ENCODE measurements at regions not wholly inside any gene's neighbourhood (a gene's known extent, or its start where the extent isn't known, plus 50 kb on each side); places are given as distances from the start of the nearest gene placed in this dataset.
"Not testable (repeated sequence)": the region's sequence is repeated elsewhere in the genome, so short reads cannot be mapped to it uniquely, and the experiment has no call there.

- Histone ChIP-seq H3K4me1 (ENCODE audit: control insufficient read depth, insufficient read depth, low read length) (no peaks in the 10 kb centered on the region), H3K9ac (ENCODE audit: low read length) (no peak overlapping the region), H3K27me3 (ENCODE audit: control insufficient read depth, insufficient read depth, low read length) (no peaks in the 10 kb centered on the region), H3K36me3 (ENCODE audit: control insufficient read depth, insufficient read depth, low read length) (no peaks in the 10 kb centered on the region), H3K27ac (ENCODE audit: low read depth, low read length) (no peak overlapping the region), H3K4me3 (ENCODE audit: low read length) (no peak overlapping the region)
These were observed 91.2 kb downstream of the RCHY1 start for GRCh38 chr4:75422998-75423397.

DNA sequence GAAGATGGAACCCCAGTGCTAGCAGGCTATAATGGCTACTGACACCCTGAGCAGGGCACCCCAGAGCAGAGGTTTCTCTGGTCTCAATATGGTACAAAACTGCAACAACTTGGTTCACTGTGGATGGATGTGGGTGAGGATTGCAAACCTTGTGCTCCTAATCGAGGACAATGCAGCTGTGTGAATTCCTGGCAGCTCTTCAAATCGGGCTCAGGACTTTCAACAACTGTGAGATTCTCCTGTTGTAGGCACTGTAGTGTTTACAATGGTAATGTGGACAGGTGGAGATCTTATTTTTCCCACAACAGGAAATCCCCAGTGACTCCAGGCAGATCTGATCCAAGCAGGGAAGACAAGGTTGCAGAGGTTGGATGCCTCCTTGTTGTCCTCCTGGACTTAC, 101.5 kb downstream of the RCHY1 start:
- no peak overlapping the region for H3K9ac ChIP-seq (ENCODE audit: low read length)
- H3K4me3 ChIP-seq (ENCODE audit: low read length) = no peak overlapping the region
- H3K27ac ChIP-seq (ENCODE audit: low read depth, low read length) = no peak overlapping the region
- no peaks in the 10 kb centered on the region for H3K4me1 ChIP-seq (ENCODE audit: control insufficient read depth, insufficient read depth, low read length)
- no peaks in the 10 kb centered on the region for H3K27me3 ChIP-seq (ENCODE audit: control insufficient read depth, insufficient read depth, low read length)
- H3K36me3 ChIP-seq (ENCODE audit: control insufficient read depth, insufficient read depth, low read length) = no peaks in the 10 kb centered on the region

DNA sequence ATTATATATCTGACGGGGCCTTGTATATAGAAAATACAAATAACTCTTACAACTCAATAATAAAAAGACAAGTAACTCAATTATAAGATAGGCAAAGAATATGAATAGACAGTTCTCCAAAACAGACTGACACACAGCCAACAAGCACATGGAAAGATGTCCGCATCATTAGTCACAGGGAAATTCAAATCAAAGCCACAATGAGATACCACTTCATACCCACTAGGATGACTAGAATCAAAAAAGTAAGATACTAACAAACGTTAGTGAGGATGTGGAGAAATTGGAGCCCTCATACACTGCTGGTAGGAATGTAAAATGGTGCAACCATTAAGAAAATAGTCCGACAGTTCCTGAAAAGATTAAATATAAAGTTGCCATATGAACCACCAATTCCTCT, 115.7 kb downstream of the RCHY1 start:
- no peaks in the 10 kb centered on the region for H3K27me3 ChIP-seq (ENCODE audit: control insufficient read depth, insufficient read depth, low read length)
- no peaks in the 10 kb centered on the region for H3K4me1 ChIP-seq (ENCODE audit: control insufficient read depth, insufficient read depth, low read length)
- H3K4me3 ChIP-seq (ENCODE audit: low read length) = no peak overlapping the region
- no peak overlapping the region for H3K9ac ChIP-seq (ENCODE audit: low read length)
- H3K36me3 ChIP-seq (ENCODE audit: control insufficient read depth, insufficient read depth, low read length) = no peaks in the 10 kb centered on the region
- no peak overlapping the region for H3K27ac ChIP-seq (ENCODE audit: low read depth, low read length)

DNA sequence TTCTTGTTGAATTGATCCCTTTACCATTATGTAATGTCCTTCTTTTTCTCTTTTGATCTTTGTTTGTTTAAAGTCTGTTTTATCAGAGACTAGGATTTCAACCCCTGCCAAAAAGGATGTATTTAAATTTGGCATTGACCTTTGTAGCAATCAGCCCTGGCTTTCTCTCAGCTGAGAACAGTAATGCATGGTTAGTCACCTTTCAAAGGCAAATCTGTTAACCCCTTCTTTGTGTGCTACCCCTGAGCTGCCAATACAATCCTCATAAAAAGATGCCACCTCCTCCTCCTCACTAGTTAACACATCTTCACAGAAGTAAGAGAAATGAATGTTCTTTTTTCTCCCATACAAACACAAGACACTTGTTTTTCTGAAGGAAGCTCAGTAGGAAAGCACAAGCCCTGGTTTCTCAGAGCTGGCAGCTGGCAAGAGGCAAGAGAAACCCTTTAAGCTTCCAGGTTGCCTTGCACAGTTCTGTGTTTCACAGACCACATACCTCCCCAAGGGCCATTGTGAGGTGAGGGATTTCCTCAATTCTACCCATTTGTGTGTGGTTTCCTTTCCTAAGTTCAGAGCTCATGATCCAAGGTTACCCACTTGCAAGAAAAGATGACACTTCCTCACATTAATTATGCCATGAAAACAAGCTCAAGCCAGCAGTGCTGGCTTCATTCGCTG, 122.6 kb downstream of the RCHY1 start:
- H3K27ac ChIP-seq (ENCODE audit: low read depth, low read length) = no peak overlapping the region
- no peak overlapping the region for H3K4me3 ChIP-seq (ENCODE audit: low read length)
- H3K9ac ChIP-seq (ENCODE audit: low read length) = no peak overlapping the region
- H3K27me3 ChIP-seq (ENCODE audit: control insufficient read depth, insufficient read depth, low read length) = no peaks in the 10 kb centered on the region
- H3K36me3 ChIP-seq (ENCODE audit: control insufficient read depth, insufficient read depth, low read length) = no peaks in the 10 kb centered on the region
- no peaks in the 10 kb centered on the region for H3K4me1 ChIP-seq (ENCODE audit: control insufficient read depth, insufficient read depth, low read length)

GRCh38 chr4:75386426-75386825, 127.8 kb downstream of the RCHY1 start:
- not testable (repeated sequence) for H3K27me3 ChIP-seq (ENCODE audit: control insufficient read depth, insufficient read depth, low read length); H3K4me1 ChIP-seq (ENCODE audit: control insufficient read depth, insufficient read depth, low read length); H3K36me3 ChIP-seq (ENCODE audit: control insufficient read depth, insufficient read depth, low read length); H3K4me3 ChIP-seq (ENCODE audit: low read length); H3K9ac ChIP-seq (ENCODE audit: low read length); H3K27ac ChIP-seq (ENCODE audit: low read depth, low read length)

GRCh38 chr4:75385106-75385505, 129.1 kb downstream of the RCHY1 start:
- Histone ChIP-seq H3K27ac (ENCODE audit: low read depth, low read length) (no peak overlapping the region), H3K36me3 (ENCODE audit: control insufficient read depth, insufficient read depth, low read length) (no peaks in the 10 kb centered on the region), H3K4me1 (ENCODE audit: control insufficient read depth, insufficient read depth, low read length) (no peaks in the 10 kb centered on the region), H3K27me3 (ENCODE audit: control insufficient read depth, insufficient read depth, low read length) (no peaks in the 10 kb centered on the region), H3K4me3 (ENCODE audit: low read length) (no peak overlapping the region), H3K9ac (ENCODE audit: low read length) (no peak overlapping the region)

DNA sequence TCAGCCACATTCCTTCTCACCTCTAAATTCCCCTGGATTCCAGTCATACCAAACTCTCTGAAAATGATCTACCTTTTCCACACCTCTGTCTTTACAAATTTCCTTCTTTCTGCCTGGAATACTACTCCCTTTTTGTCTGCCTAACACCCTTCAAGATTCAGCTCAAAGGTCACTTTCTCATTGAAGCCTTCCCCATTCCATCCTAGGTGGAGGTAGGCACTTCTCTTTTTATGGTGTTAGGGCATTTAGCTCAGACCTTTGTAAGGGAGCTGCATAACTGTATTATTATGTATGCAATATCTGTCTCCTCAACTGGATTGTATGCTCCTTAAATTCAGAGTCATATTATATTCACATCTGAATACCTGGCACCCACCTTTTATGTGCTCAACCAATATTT, 137.7 kb downstream of the RCHY1 start:
- Histone ChIP-seq H3K27me3 (ENCODE audit: control insufficient read depth, insufficient read depth, low read length) (no peaks in the 10 kb centered on the region), H3K36me3 (ENCODE audit: control insufficient read depth, insufficient read depth, low read length) (no peaks in the 10 kb centered on the region), H3K27ac (ENCODE audit: low read depth, low read length) (no peak overlapping the region), H3K4me3 (ENCODE audit: low read length) (no peak overlapping the region), H3K9ac (ENCODE audit: low read length) (no peak overlapping the region), H3K4me1 (ENCODE audit: control insufficient read depth, insufficient read depth, low read length) (no peaks in the 10 kb centered on the region)

GRCh38 chr4:75371915-75372314, 142.3 kb downstream of the RCHY1 start:
- Histone ChIP-seq H3K4me1 (ENCODE audit: control insufficient read depth, insufficient read depth, low read length) (no peaks in the 10 kb centered on the region), H3K27me3 (ENCODE audit: control insufficient read depth, insufficient read depth, low read length) (no peaks in the 10 kb centered on the region), H3K9ac (ENCODE audit: low read length) (no peak overlapping the region), H3K36me3 (ENCODE audit: control insufficient read depth, insufficient read depth, low read length) (no peaks in the 10 kb centered on the region), H3K4me3 (ENCODE audit: low read length) (no peak overlapping the region), H3K27ac (ENCODE audit: low read depth, low read length) (no peak overlapping the region)

- Histone ChIP-seq H3K27ac (ENCODE audit: low read depth, low read length) (no peak overlapping the region), H3K9ac (ENCODE audit: low read length) (no peak overlapping the region), H3K4me3 (ENCODE audit: low read length) (no peak overlapping the region), H3K27me3 (ENCODE audit: control insufficient read depth, insufficient read depth, low read length) (no peaks in the 10 kb centered on the region), H3K4me1 (ENCODE audit: control insufficient read depth, insufficient read depth, low read length) (no peaks in the 10 kb centered on the region), H3K36me3 (ENCODE audit: control insufficient read depth, insufficient read depth, low read length) (no peaks in the 10 kb centered on the region)
These were observed 143.6 kb downstream of the RCHY1 start for GRCh38 chr4:75370576-75370975.

DNA sequence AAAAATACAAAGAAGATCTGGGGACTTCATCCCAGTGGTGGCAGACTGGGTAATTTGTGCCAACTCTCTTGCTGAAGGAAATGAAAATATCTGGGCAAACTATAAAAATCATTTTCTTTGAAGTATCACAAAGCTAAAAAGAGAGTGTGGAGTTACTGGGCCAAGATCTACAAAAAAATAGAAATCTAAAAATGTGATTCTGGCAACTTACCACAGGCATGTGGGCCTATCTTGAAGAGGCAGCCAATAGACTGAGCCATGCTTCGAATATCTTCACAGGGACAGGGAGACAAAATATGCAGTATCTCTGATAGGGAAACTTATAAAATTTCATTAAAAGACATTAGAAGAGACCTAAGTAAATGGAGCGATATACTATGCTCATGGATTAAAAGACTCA, 168.8 kb downstream of the RCHY1 start:
- Histone ChIP-seq H3K27ac (ENCODE audit: low read depth, low read length) (no peak overlapping the region), H3K4me3 (ENCODE audit: low read length) (no peak overlapping the region), H3K36me3 (ENCODE audit: control insufficient read depth, insufficient read depth, low read length) (no peaks in the 10 kb centered on the region), H3K27me3 (ENCODE audit: control insufficient read depth, insufficient read depth, low read length) (no peaks in the 10 kb centered on the region), H3K9ac (ENCODE audit: low read length) (no peak overlapping the region), H3K4me1 (ENCODE audit: control insufficient read depth, insufficient read depth, low read length) (peaks cover 2% of the 10 kb centered on the region)

DNA sequence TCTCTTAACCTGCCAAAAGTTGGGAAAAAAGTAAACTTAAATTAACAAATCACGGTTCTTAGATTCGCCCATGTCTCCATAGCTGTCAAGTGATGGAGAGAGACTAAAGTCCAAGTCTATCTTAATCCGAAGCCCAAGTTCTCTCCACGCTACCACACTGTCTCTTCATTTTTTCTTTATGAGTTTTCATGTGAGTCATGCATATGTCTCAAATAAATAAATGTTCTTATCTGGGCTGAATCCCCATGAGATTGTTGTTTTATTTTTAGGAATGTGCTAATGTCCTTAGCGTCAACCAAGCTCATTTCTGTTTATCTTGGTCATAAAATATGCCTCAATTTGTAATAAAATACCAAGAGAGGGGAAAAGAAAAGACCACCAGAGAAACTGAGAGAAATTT, 169.3 kb downstream of the RCHY1 start:
- Histone ChIP-seq H3K4me3 (ENCODE audit: low read length) (no peak overlapping the region), H3K4me1 (ENCODE audit: control insufficient read depth, insufficient read depth, low read length) (peaks cover 2% of the 10 kb centered on the region), H3K36me3 (ENCODE audit: control insufficient read depth, insufficient read depth, low read length) (no peaks in the 10 kb centered on the region), H3K27me3 (ENCODE audit: control insufficient read depth, insufficient read depth, low read length) (no peaks in the 10 kb centered on the region), H3K27ac (ENCODE audit: low read depth, low read length) (no peak overlapping the region), H3K9ac (ENCODE audit: low read length) (no peak overlapping the region)

- Histone ChIP-seq H3K27me3 (ENCODE audit: control insufficient read depth, insufficient read depth, low read length) (no peaks in the 10 kb centered on the region), H3K27ac (ENCODE audit: low read depth, low read length) (no peak overlapping the region), H3K4me3 (ENCODE audit: low read length) (no peak overlapping the region), H3K4me1 (ENCODE audit: control insufficient read depth, insufficient read depth, low read length) (peaks cover 2% of the 10 kb centered on the region), H3K36me3 (ENCODE audit: control insufficient read depth, insufficient read depth, low read length) (no peaks in the 10 kb centered on the region), H3K9ac (ENCODE audit: low read length) (no peak overlapping the region)
These were observed 170.9 kb downstream of the RCHY1 start for GRCh38 chr4:75343333-75343732.

DNA sequence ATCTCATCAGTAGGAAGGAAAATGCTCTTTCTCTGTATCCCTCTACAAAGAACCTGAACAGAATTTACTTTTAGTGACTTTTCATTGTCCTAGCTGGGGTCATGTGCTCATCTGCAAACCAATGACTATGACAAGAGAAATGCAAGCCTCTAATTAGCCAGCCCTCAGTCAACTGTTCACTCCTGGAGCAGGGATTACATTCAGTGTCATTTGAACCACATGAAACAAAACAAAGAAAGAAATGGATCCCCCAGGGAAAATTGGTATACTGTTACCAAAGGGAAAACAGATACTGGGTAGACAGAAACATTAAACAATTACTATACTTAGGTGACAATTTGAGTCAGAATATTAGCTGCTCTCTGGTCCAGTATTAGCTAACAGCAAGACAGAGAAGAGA, 173.6 kb downstream of the RCHY1 start:
- H3K9ac ChIP-seq (ENCODE audit: low read length) = no peak overlapping the region
- H3K4me3 ChIP-seq (ENCODE audit: low read length) = no peak overlapping the region
- H3K27ac ChIP-seq (ENCODE audit: low read depth, low read length) = no peak overlapping the region
- no peaks in the 10 kb centered on the region for H3K36me3 ChIP-seq (ENCODE audit: control insufficient read depth, insufficient read depth, low read length)
- no peaks in the 10 kb centered on the region for H3K27me3 ChIP-seq (ENCODE audit: control insufficient read depth, insufficient read depth, low read length)
- peaks cover 2% of the 10 kb centered on the region for H3K4me1 ChIP-seq (ENCODE audit: control insufficient read depth, insufficient read depth, low read length)
